Prostate gland (tissue), 2 donors: ENCODE measurements at regions not wholly inside any gene's neighbourhood (a gene's known extent, or its start where the extent isn't known, plus 50 kb on each side); places are given as distances from the start of the nearest gene placed in this dataset.

Experiments
- POLR2A ChIP-seq: fragments of 450-650 bp; IDR thresholded peaks from one replicate; pipeline ENCODE4 v1.6.1; 2016; ENCODE audit warnings: antibody characterized with exemption, mild to moderate bottlenecking
- POLR2AphosphoS5 ChIP-seq: sonication (generic); formaldehyde crosslinking; IDR thresholded peaks from one replicate; pipeline ENCODE4 v1.6.1; 2017; ENCODE audit warnings: antibody characterized with exemption
- TF ChIP-seq, protein P1 (sequence below), 4 experiments: fragments of 200-600 bp in 2 of 4; fragments of 450-650 bp in 2 of 4; sonication (generic) in 2 of 4; IDR thresholded peaks; 1 replicate in 3 of 4; 2 replicates in 1 of 4; pipeline ENCODE4 v1.5.1; 2016 to 2019; ENCODE audit warnings: antibody characterized with exemption in 4 of 4, mild to moderate bottlenecking in 2 of 4, moderate library complexity in 2 of 4

DNA sequence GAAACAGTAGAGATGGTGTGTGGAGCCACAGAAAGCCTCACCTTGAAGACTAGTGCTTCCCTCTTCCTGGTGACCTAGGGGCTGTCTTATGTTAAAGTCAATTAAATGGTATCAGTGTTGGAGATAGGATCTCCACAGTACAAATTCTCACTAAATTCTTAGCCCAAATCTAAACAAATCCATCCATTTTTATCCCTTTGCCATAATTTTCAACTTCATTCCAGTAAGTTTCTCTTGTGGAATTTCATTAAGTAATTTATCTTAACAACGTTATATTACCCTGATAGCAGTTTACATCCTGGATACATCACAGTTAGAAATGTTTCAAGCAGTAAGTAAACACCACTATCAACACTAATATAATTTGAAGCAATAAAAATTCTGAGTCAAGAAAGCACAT, 989.4 kb upstream of the NXPH2 start:
- TF ChIP-seq, protein P1, sequence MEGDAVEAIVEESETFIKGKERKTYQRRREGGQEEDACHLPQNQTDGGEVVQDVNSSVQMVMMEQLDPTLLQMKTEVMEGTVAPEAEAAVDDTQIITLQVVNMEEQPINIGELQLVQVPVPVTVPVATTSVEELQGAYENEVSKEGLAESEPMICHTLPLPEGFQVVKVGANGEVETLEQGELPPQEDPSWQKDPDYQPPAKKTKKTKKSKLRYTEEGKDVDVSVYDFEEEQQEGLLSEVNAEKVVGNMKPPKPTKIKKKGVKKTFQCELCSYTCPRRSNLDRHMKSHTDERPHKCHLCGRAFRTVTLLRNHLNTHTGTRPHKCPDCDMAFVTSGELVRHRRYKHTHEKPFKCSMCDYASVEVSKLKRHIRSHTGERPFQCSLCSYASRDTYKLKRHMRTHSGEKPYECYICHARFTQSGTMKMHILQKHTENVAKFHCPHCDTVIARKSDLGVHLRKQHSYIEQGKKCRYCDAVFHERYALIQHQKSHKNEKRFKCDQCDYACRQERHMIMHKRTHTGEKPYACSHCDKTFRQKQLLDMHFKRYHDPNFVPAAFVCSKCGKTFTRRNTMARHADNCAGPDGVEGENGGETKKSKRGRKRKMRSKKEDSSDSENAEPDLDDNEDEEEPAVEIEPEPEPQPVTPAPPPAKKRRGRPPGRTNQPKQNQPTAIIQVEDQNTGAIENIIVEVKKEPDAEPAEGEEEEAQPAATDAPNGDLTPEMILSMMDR (IDR thresholded peaks at IDR 0.05) = no peak
- no peak for TF ChIP-seq POLR2A
- TF ChIP-seq POLR2AphosphoS5 = no peak
